H9 (cell line): ENCODE measurements at regions not wholly inside any gene's neighbourhood (a gene's known extent, or its start where the extent isn't known, plus 50 kb on each side); places are given as distances from the start of the nearest gene placed in this dataset.

Source experiments
- DNase-seq: peaks from one replicate; pipeline ENCODE4 v3.0.0-alpha.2; 2017
- H2AFZ ChIP-seq: one replicate; pipeline ENCODE4 v1.6.1; 2013; ENCODE audit warnings: mild to moderate bottlenecking, low read length, control low read depth, moderate library complexity
- H2AK5ac ChIP-seq: 2 replicates; pipeline ENCODE4 v1.6.1; 2013; ENCODE audit warnings: low read length, control low read depth, mixed read lengths; ENCODE audit not compliant: insufficient read length
- H2BK120ac ChIP-seq: one replicate; pipeline ENCODE4 v1.6.1; 2013; ENCODE audit warnings: low read depth, mild to moderate bottlenecking, low read length, control low read depth, inconsistent platforms; ENCODE audit not compliant: poor library complexity, severe bottlenecking
- H2BK12ac ChIP-seq: 2 replicates; pipeline ENCODE4 v1.6.1; 2013; ENCODE audit warnings: low read length, control low read depth, mixed read lengths, low read depth; ENCODE audit not compliant: insufficient read length
- H2BK15ac ChIP-seq: 2 replicates; pipeline ENCODE4 v1.6.1; 2013; ENCODE audit warnings: low read depth, low read length, control low read depth
- H2BK20ac ChIP-seq: one replicate; pipeline ENCODE4 v1.6.1; 2013; ENCODE audit warnings: low read depth, mild to moderate bottlenecking, low read length, control low read depth, inconsistent platforms; ENCODE audit not compliant: poor library complexity, severe bottlenecking
- H2BK5ac ChIP-seq: 2 replicates; pipeline ENCODE4 v1.6.1; 2013; ENCODE audit warnings: low read length, control low read depth, mixed read lengths; ENCODE audit not compliant: insufficient read length
- H3K14ac ChIP-seq: 2 replicates; pipeline ENCODE4 v1.6.1; 2013; ENCODE audit warnings: low read length, control low read depth; ENCODE audit not compliant: insufficient read depth
- H3K18ac ChIP-seq: 2 replicates; pipeline ENCODE4 v1.6.1; 2013; ENCODE audit warnings: low read depth, mild to moderate bottlenecking, mixed read lengths, low read length, control low read depth; ENCODE audit not compliant: insufficient read length
- H3K23ac ChIP-seq: 2 replicates; pipeline ENCODE4 v1.6.1; 2013; ENCODE audit warnings: low read length, control low read depth, mixed read lengths, low read depth; ENCODE audit not compliant: insufficient read length
- H3K23me2 ChIP-seq: 2 replicates; pipeline ENCODE4 v1.6.1; 2013; ENCODE audit warnings: low read depth, mild to moderate bottlenecking, mixed read lengths, low read length, control low read depth; ENCODE audit not compliant: insufficient read length, poor library complexity, severe bottlenecking
- H3K27ac ChIP-seq: 2 replicates; pipeline ENCODE4 v1.5.1; 2013; ENCODE audit warnings: low read length, control low read depth, mixed read lengths, low read depth; ENCODE audit not compliant: insufficient read length
- H3K27me3 ChIP-seq: 2 replicates; pipeline ENCODE4 v1.6.1; 2013; ENCODE audit warnings: low read length, control low read depth, inconsistent platforms; ENCODE audit not compliant: insufficient read depth
- H3K4ac ChIP-seq: 2 replicates; pipeline ENCODE4 v1.6.1; 2013; ENCODE audit warnings: low read depth, mild to moderate bottlenecking, control low read depth, inconsistent platforms, low read length, moderate library complexity
- H3K4me1 ChIP-seq: 2 replicates; pipeline ENCODE4 v1.6.1; 2013; ENCODE audit warnings: low read length, control low read depth, inconsistent platforms; ENCODE audit not compliant: insufficient read depth
- H3K4me2 ChIP-seq: 2 replicates; pipeline ENCODE4 v1.6.1; 2013; ENCODE audit warnings: low read length, control low read depth, mixed read lengths; ENCODE audit not compliant: insufficient read length, insufficient read depth
- H3K56ac ChIP-seq: 2 replicates; pipeline ENCODE4 v1.6.1; 2013; ENCODE audit warnings: low read depth, mild to moderate bottlenecking, mixed read lengths, low read length, control low read depth; ENCODE audit not compliant: insufficient read length
- H3K79me1 ChIP-seq: 2 replicates; pipeline ENCODE4 v1.6.1; 2013; ENCODE audit warnings: low read depth, mild to moderate bottlenecking, moderate library complexity, low read length, control low read depth, inconsistent platforms; ENCODE audit not compliant: insufficient read depth, poor library complexity, severe bottlenecking
- H3K79me2 ChIP-seq: 2 replicates; pipeline ENCODE4 v1.6.1; 2013; ENCODE audit warnings: low read length, control low read depth, inconsistent platforms; ENCODE audit not compliant: insufficient read depth
- H3K9ac ChIP-seq: 2 replicates; pipeline ENCODE4 v1.6.1; 2013; ENCODE audit warnings: low read length, control low read depth, mixed read lengths; ENCODE audit not compliant: insufficient read length; ENCODE audit errors: extremely low read depth
- H3K9me3 ChIP-seq: one replicate; pipeline ENCODE4 v1.6.1; 2013; ENCODE audit warnings: low read depth, low read length, inconsistent platforms; ENCODE audit not compliant: control insufficient read depth
- H3T11ph ChIP-seq: one replicate; pipeline ENCODE4 v1.6.1; 2013; ENCODE audit warnings: mild to moderate bottlenecking, low read length, control low read depth, inconsistent platforms
- H4K20me1 ChIP-seq: one replicate; pipeline ENCODE4 v1.6.1; 2013; ENCODE audit not compliant: control insufficient read depth, insufficient read length, insufficient read depth
- H4K5ac ChIP-seq: 2 replicates; pipeline ENCODE4 v1.6.1; 2013; ENCODE audit warnings: low read depth, mild to moderate bottlenecking, mixed read lengths, low read length, control low read depth; ENCODE audit not compliant: insufficient read length
- H4K8ac ChIP-seq: replicated peaks from 2 replicates; pipeline ENCODE4 v1.6.1; 2013; ENCODE audit warnings: low read length, control low read depth, mixed read lengths, low read depth; ENCODE audit not compliant: insufficient read length
- H4K91ac ChIP-seq: 2 replicates; pipeline ENCODE4 v1.6.1; 2013; ENCODE audit warnings: low read depth, mild to moderate bottlenecking, moderate library complexity, mixed read lengths, low read length, control low read depth; ENCODE audit not compliant: insufficient read length
- H3K27ac Mint-ChIP-seq, 3 experiments: 2 replicates in 2 of 3; 3 replicates in 1 of 3; pipeline ENCODE4 v1.8.0; 2020 to 2021; ENCODE audit warnings: mixed read lengths in 3 of 3, mild to moderate bottlenecking in 1 of 3, moderate library complexity in 1 of 3
- H3K27me3 Mint-ChIP-seq: 2 replicates; pipeline ENCODE4 v1.8.0; 2021; ENCODE audit warnings: low read depth, mild to moderate bottlenecking, moderate library complexity, mixed read lengths
- H3K36me3 Mint-ChIP-seq, 3 experiments: 2 replicates in 2 of 3; 3 replicates in 1 of 3; pipeline ENCODE4 v1.8.0; 2020 to 2021; ENCODE audit warnings: low read depth in 3 of 3, mixed read lengths in 3 of 3; ENCODE audit not compliant: insufficient read depth in 1 of 3
- H3K4me1 Mint-ChIP-seq, 2 experiments: 2 replicates each; pipeline ENCODE4 v1.8.0; 2020; ENCODE audit warnings: mixed read lengths in 2 of 2
- H3K4me3 Mint-ChIP-seq, 2 experiments: 2 replicates in 1 of 2; 3 replicates in 1 of 2; pipeline ENCODE4 v1.8.0; 2020 to 2021; ENCODE audit warnings: mild to moderate bottlenecking in 2 of 2, mixed read lengths in 2 of 2, moderate library complexity in 1 of 2
- H3K9me3 Mint-ChIP-seq, 2 experiments: 2 replicates in 1 of 2; 3 replicates in 1 of 2; pipeline ENCODE4 v1.8.0; 2020; ENCODE audit warnings: mild to moderate bottlenecking in 2 of 2, mixed read lengths in 2 of 2, moderate library complexity in 1 of 2
- CTCF ChIP-seq: fragments of 200-600 bp; sonication (generic); conservative IDR thresholded peaks from 3 replicates; pipeline ENCODE4 v1.8.0; 2021; ENCODE audit warnings: antibody characterized with exemption, mild to moderate bottlenecking
- WGBS: extraction: QIAGEN DNeasy Blood & Tissue Kit; methylation state at CpG from one replicate; pipeline ENCODE4 v1.1.7; 2013; ENCODE audit warnings: missing lambda C conversion rate, low lambda C conversion rate, mixed read lengths; ENCODE audit not compliant: insufficient read length; ENCODE audit errors: extremely low coverage; 5-methylcytosine and 5-hydroxymethylcytosine counted together

- H3K4me3 Mint-ChIP-seq, result no peak overlapping the region
- no peaks in the 10 kb centered on the region for H3K79me2 ChIP-seq
- H3K14ac ChIP-seq, result no peak overlapping the region
- H2AK5ac ChIP-seq, result no peak overlapping the region
- no peak overlapping the region for H3K23ac ChIP-seq
- peaks cover 0 to 8% (median 3%) of the 10 kb centered on the region in 3 experiments; a peak in 4 of 7 replicates for H3K36me3 Mint-ChIP-seq
- H4K8ac ChIP-seq, result no peak overlapping the region
- no peak overlapping the region; a peak in 1 of 7 replicates for H3K27ac Mint-ChIP-seq
- no peak overlapping the region for H4K91ac ChIP-seq
- H2BK15ac ChIP-seq, result no peak overlapping the region
- H3K4me1 ChIP-seq, result peaks cover 4% of the 10 kb centered on the region; the same call in 1 of the 2 replicates
- DNase-seq, result no peak
- H2BK20ac ChIP-seq, result no peak overlapping the region
- no peak overlapping the region for H3K4ac ChIP-seq
- H3K4me2 ChIP-seq, result no peak overlapping the region
- no peaks in the 10 kb centered on the region for H4K20me1 ChIP-seq
- H3K4me1 Mint-ChIP-seq, result peaks cover 9 to 19% of the 10 kb centered on the region in 2 experiments; a peak in 2 of 4 replicates
- H3K9me3 ChIP-seq, result no peaks in the 10 kb centered on the region
- no peak overlapping the region for H4K5ac ChIP-seq
- H2BK12ac ChIP-seq, result no peak overlapping the region
- H3K27ac ChIP-seq, result no peak overlapping the region
- no peak overlapping the region for H3T11ph ChIP-seq
- no CpG with 5 or more reads among the region's 1 CpG for WGBS
- no peaks in the 10 kb centered on the region for H3K23me2 ChIP-seq
- H3K56ac ChIP-seq, result no peak overlapping the region
- H2BK5ac ChIP-seq, result no peak overlapping the region
- H3K9ac ChIP-seq, result no peak overlapping the region
- no peaks in the 10 kb centered on the region for H3K27me3 Mint-ChIP-seq
- no peak overlapping the region for H3K18ac ChIP-seq
- H3K9me3 Mint-ChIP-seq, result peaks cover 3 to 6% of the 10 kb centered on the region in 2 experiments; a peak in 2 of 5 replicates
- H2BK120ac ChIP-seq, result no peak overlapping the region
- no peaks in the 10 kb centered on the region for H3K27me3 ChIP-seq
- no peak for TF ChIP-seq CTCF
- no peaks in the 10 kb centered on the region for H3K79me1 ChIP-seq
- H2AFZ ChIP-seq, result no peak overlapping the region
These were observed 1520.1 kb downstream of the PCDH18 start for GRCh38 chr4:136012220-136012619.
